Prostate gland (tissue), 2 donors: ENCODE measurements at regions not wholly inside any gene's neighbourhood (a gene's known extent, or its start where the extent isn't known, plus 50 kb on each side); places are given as distances from the start of the nearest gene placed in this dataset.

Source experiments
- DNase-seq: peaks from one replicate; pipeline ENCODE4 v3.0.0-alpha.2; 2019; ENCODE audit warnings: low spot score
- H3K27ac ChIP-seq, 2 donors: fragments of 200-600 bp; sonication (generic); 2 replicates each; pipeline ENCODE4 v1.5.1; 2017 to 2019
- H3K27me3 ChIP-seq: fragments of 200-600 bp; sonication (generic); replicated peaks from 2 replicates; pipeline ENCODE4 v1.5.1; 2019; ENCODE audit not compliant: insufficient read depth
- H3K36me3 ChIP-seq, 2 donors: fragments of 200-600 bp; sonication (generic); 1 replicate in 1 of 2; 2 replicates in 1 of 2; pipeline versions ENCODE4 v1.5.1 to v1.8.1; 2017 to 2019
- H3K4me1 ChIP-seq: fragments of 200-600 bp; sonication (generic); replicated peaks from 2 replicates; pipeline ENCODE4 v1.5.1; 2019
- H3K4me3 ChIP-seq, 2 donors: fragments of 200-600 bp; sonication (generic); 2 replicates each; pipeline ENCODE4 v1.5.1; 2017 to 2019
- H3K9me3 ChIP-seq: fragments of 200-600 bp; sonication (generic); 2 replicates; pipeline ENCODE4 v1.5.1; 2017
- CTCF ChIP-seq, 4 experiments: fragments of 200-600 bp in 2 of 4; fragments of 450-650 bp in 2 of 4; sonication (generic) in 2 of 4; IDR thresholded peaks; 1 replicate in 3 of 4; 2 replicates in 1 of 4; pipeline ENCODE4 v1.5.1; 2016 to 2019; ENCODE audit warnings: antibody characterized with exemption in 4 of 4, mild to moderate bottlenecking in 2 of 4, moderate library complexity in 2 of 4
- POLR2A ChIP-seq: fragments of 450-650 bp; IDR thresholded peaks from one replicate; pipeline ENCODE4 v1.6.1; 2016; ENCODE audit warnings: antibody characterized with exemption, mild to moderate bottlenecking
- POLR2AphosphoS5 ChIP-seq: sonication (generic); formaldehyde crosslinking; IDR thresholded peaks from one replicate; pipeline ENCODE4 v1.6.1; 2017; ENCODE audit warnings: antibody characterized with exemption
- WGBS: methylation state at CpG from one replicate; pipeline ENCODE4 v1.1.5; 2018; 5-methylcytosine and 5-hydroxymethylcytosine counted together
- intact Hi-C: fragments of 100-400 bp; cut with DNase I; formaldehyde crosslinking; loops from one replicate; pipeline ENCODE4 v1.14.2; 2022

GRCh38 chr12:131603106-131603938 lies 107.6 kb upstream of the SFSWAP start:
- Histone ChIP-seq H3K36me3 (no peaks in the 10 kb centered on the region), H3K27ac (no peak overlapping the region), H3K4me1 (no peaks in the 10 kb centered on the region), H3K9me3 (no peaks in the 10 kb centered on the region), H3K4me3 (no peak overlapping the region), H3K27me3 (no peaks in the 10 kb centered on the region)
- TF ChIP-seq CTCF (IDR thresholded peaks at IDR 0.05): no peak
- TF ChIP-seq POLR2A: no peak
- TF ChIP-seq POLR2AphosphoS5: no peak
- intact Hi-C loops: loop anchor here (10.0 kb wide), 1 partner anchor 401 kb away; no protein-coding TSS in a partner anchor
- 78% methylated on average over 6 of the region's 8 CpGs for WGBS
- no peak for DNase-seq

GRCh38 chr12:131603939-131604795 lies 106.7 kb upstream of the SFSWAP start:
- Histone ChIP-seq H3K9me3 (no peaks in the 10 kb centered on the region), H3K4me1 (no peaks in the 10 kb centered on the region), H3K36me3 (no peaks in the 10 kb centered on the region), H3K4me3 (no peak overlapping the region), H3K27me3 (no peaks in the 10 kb centered on the region), H3K27ac (no peak overlapping the region)
- WGBS: 45% methylated on average over 21 of the region's 21 CpGs
- no peak for DNase-seq
- no peak for TF ChIP-seq POLR2A
- TF ChIP-seq CTCF (IDR thresholded peaks at IDR 0.05): no peak
- TF ChIP-seq POLR2AphosphoS5: no peak
- intact Hi-C loops: loop anchor here (10.0 kb wide), 1 partner anchor 401 kb away; no protein-coding TSS in a partner anchor

DNA sequence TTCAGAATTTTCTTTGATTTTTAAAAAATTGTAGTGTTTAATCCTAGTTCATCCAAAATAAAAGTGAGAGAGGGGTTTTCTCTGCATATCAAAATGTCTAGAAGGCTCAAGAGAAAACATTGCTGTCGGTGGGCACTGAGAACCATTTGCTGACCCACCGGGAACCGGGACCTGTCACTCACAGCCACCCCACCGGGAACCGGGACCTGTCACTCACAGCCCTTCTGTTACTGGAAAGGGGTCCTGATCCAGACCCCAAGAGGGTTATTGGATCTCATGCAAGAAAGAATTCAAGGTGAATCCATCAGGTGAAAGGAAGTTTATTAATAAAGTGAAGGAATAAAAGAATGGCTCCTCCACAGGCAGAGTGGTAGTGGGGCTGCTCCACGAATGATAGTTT lies 106.0 kb upstream of the SFSWAP start:
- no peak for DNase-seq
- H3K36me3 ChIP-seq: no peaks in the 10 kb centered on the region
- no peaks in the 10 kb centered on the region for H3K9me3 ChIP-seq
- H3K4me1 ChIP-seq: no peaks in the 10 kb centered on the region
- no peak overlapping the region for H3K4me3 ChIP-seq
- no peaks in the 10 kb centered on the region for H3K27me3 ChIP-seq
- intact Hi-C loops: loop anchor here (10.0 kb wide), 1 partner anchor 400 kb away; no protein-coding TSS in a partner anchor
- 87% methylated on average over 6 of the region's 6 CpGs for WGBS
- TF ChIP-seq POLR2AphosphoS5: no peak
- no peak for TF ChIP-seq POLR2A
- no peak for TF ChIP-seq CTCF (IDR thresholded peaks at IDR 0.05)
- H3K27ac ChIP-seq: no peak overlapping the region

- H3K4me1 ChIP-seq: no peaks in the 10 kb centered on the region
- no peaks in the 10 kb centered on the region for H3K36me3 ChIP-seq
- no peak overlapping the region for H3K4me3 ChIP-seq
- no peak overlapping the region for H3K27ac ChIP-seq
- WGBS: 69% methylated on average over 7 of the region's 7 CpGs
- TF ChIP-seq CTCF (IDR thresholded peaks at IDR 0.05) (no peak), POLR2A (no peak), POLR2AphosphoS5 (no peak)
- H3K9me3 ChIP-seq: no peaks in the 10 kb centered on the region
- H3K27me3 ChIP-seq: no peaks in the 10 kb centered on the region
- intact Hi-C loops: loop anchor here (10.0 kb wide), 1 partner anchor 399 kb away; no protein-coding TSS in a partner anchor
- no peak for DNase-seq
These were observed 105.5 kb upstream of the SFSWAP start for GRCh38 chr12:131605304-131605829.
